Neural progenitor cell (in vitro differentiated cells): ENCODE measurements at regions not wholly inside any gene's neighbourhood (a gene's known extent, or its start where the extent isn't known, plus 50 kb on each side); places are given as distances from the start of the nearest gene placed in this dataset.

Experiments used
- DNase-seq: peaks from one replicate; pipeline ENCODE4 v3.0.0-alpha.2; 2016; ENCODE audit warnings: low spot score
- H2AFZ ChIP-seq: fragments of 200-600 bp; sonication (generic); replicated peaks from 2 replicates; pipeline ENCODE4 v1.6.1; 2016; ENCODE audit warnings: antibody characterized with exemption
- H3F3A ChIP-seq: fragments of 200-600 bp; sonication (generic); 2 replicates; pipeline ENCODE4 v1.6.1; 2016; ENCODE audit warnings: antibody characterized with exemption, low read depth
- H3K27ac ChIP-seq: fragments of 200-600 bp; sonication (generic); 2 replicates; pipeline ENCODE4 v1.5.1; 2016; ENCODE audit warnings: mild to moderate bottlenecking
- H3K27me3 ChIP-seq: fragments of 200-600 bp; sonication (generic); 2 replicates; pipeline ENCODE4 v1.6.1; 2016; ENCODE audit warnings: mild to moderate bottlenecking, moderate library complexity
- H3K36me3 ChIP-seq: fragments of 200-600 bp; sonication (generic); 2 replicates; pipeline ENCODE4 v1.5.1; 2016
- H3K4me1 ChIP-seq: fragments of 200-600 bp; sonication (generic); 2 replicates; pipeline ENCODE4 v1.6.1; 2016; ENCODE audit warnings: mixed run types
- H3K4me2 ChIP-seq: fragments of 200-600 bp; sonication (generic); 2 replicates; pipeline ENCODE4 v1.6.1; 2016
- H3K4me3 ChIP-seq: fragments of 200-600 bp; sonication (generic); 2 replicates; pipeline ENCODE4 v1.5.1; 2016
- H3K79me2 ChIP-seq: fragments of 200-600 bp; sonication (generic); 2 replicates; pipeline ENCODE4 v1.6.1; 2016; ENCODE audit warnings: low read depth
- H3K9ac ChIP-seq: fragments of 200-600 bp; sonication (generic); 2 replicates; pipeline ENCODE4 v1.6.1; 2016
- H3K9me3 ChIP-seq: fragments of 200-600 bp; sonication (generic); 2 replicates; pipeline ENCODE4 v1.5.1; 2016; ENCODE audit warnings: low read depth
- H4K20me1 ChIP-seq: fragments of 200-600 bp; sonication (generic); 2 replicates; pipeline ENCODE4 v1.6.1; 2016; ENCODE audit warnings: low read depth
- H3K27ac Mint-ChIP-seq: 3 replicates; pipeline ENCODE4 v1.8.0; 2021; ENCODE audit warnings: mixed read lengths
- H3K27me3 Mint-ChIP-seq: 2 replicates; pipeline ENCODE4 v1.8.0; 2022; ENCODE audit warnings: low read depth, mild to moderate bottlenecking, inconsistent platforms, moderate library complexity, mixed read lengths; ENCODE audit not compliant: insufficient read depth
- H3K36me3 Mint-ChIP-seq: 3 replicates; pipeline ENCODE4 v1.8.0; 2021; ENCODE audit warnings: mixed read lengths
- H3K4me1 Mint-ChIP-seq: 3 replicates; pipeline ENCODE4 v1.8.0; 2021; ENCODE audit warnings: mixed read lengths
- H3K4me3 Mint-ChIP-seq: 3 replicates; pipeline ENCODE4 v1.8.0; 2021; ENCODE audit warnings: mild to moderate bottlenecking, moderate library complexity, mixed read lengths
- H3K9me3 Mint-ChIP-seq: 3 replicates; pipeline ENCODE4 v1.8.0; 2020; ENCODE audit warnings: mixed read lengths
- EZH2 ChIP-seq: fragments of 200-600 bp; sonication (generic); IDR thresholded peaks from 2 replicates; pipeline ENCODE4 v1.6.1; 2017; ENCODE audit warnings: antibody characterized with exemption, mild to moderate bottlenecking, moderate library complexity
- EZH2phosphoT487 ChIP-seq: fragments of 200-600 bp; sonication (generic); IDR thresholded peaks from 2 replicates; pipeline ENCODE4 v1.6.1; 2017; ENCODE audit warnings: antibody characterized with exemption
- TF ChIP-seq, protein P1 (sequence below): fragments of 200-600 bp; sonication (generic); IDR thresholded peaks from 2 replicates; pipeline ENCODE4 v1.5.1; 2017; ENCODE audit warnings: antibody characterized with exemption, mild to moderate bottlenecking

DNA sequence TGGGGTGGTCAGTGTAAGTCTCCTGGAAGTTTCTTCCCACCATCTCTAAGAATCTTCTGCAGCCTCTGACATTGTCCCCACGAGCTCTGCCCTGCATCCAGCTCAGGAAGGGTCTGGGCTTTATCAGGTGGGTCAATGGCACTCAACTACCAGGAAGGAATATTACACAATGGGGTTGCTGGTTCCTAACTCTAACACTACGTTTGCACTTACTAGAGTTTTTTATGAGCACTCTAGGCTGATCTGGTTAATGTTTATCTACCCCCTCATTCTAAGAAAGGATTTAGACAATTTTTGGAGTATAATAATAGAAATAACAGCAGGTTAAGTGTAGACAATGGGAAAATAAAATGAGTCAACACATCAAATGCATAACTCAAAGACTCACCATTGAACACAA is 411.1 kb upstream of the RGMA start:
- H3K9me3 ChIP-seq = no peaks in the 10 kb centered on the region
- peaks cover 13% of the 10 kb centered on the region for H3K4me1 ChIP-seq
- H3K79me2 ChIP-seq = no peaks in the 10 kb centered on the region
- no peaks in the 10 kb centered on the region for H3K36me3 ChIP-seq
- no peaks in the 10 kb centered on the region for H3K27me3 ChIP-seq
- H3K4me3 Mint-ChIP-seq = no peak overlapping the region
- H3K27ac Mint-ChIP-seq = no peak overlapping the region
- H3K36me3 Mint-ChIP-seq = peaks cover 40% of the 10 kb centered on the region
- TF ChIP-seq, protein P1, sequence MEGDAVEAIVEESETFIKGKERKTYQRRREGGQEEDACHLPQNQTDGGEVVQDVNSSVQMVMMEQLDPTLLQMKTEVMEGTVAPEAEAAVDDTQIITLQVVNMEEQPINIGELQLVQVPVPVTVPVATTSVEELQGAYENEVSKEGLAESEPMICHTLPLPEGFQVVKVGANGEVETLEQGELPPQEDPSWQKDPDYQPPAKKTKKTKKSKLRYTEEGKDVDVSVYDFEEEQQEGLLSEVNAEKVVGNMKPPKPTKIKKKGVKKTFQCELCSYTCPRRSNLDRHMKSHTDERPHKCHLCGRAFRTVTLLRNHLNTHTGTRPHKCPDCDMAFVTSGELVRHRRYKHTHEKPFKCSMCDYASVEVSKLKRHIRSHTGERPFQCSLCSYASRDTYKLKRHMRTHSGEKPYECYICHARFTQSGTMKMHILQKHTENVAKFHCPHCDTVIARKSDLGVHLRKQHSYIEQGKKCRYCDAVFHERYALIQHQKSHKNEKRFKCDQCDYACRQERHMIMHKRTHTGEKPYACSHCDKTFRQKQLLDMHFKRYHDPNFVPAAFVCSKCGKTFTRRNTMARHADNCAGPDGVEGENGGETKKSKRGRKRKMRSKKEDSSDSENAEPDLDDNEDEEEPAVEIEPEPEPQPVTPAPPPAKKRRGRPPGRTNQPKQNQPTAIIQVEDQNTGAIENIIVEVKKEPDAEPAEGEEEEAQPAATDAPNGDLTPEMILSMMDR = no peak
- no peak for TF ChIP-seq EZH2phosphoT487
- no peak for TF ChIP-seq EZH2
- no peaks in the 10 kb centered on the region for H4K20me1 ChIP-seq
- no peak overlapping the region for H2AFZ ChIP-seq
- H3K27me3 Mint-ChIP-seq = no peaks in the 10 kb centered on the region
- no peaks in the 10 kb centered on the region for H3F3A ChIP-seq
- no peak for DNase-seq
- no peak overlapping the region for H3K4me2 ChIP-seq
- no peak overlapping the region for H3K4me3 ChIP-seq
- no peaks in the 10 kb centered on the region for H3K9me3 Mint-ChIP-seq
- no peak overlapping the region for H3K27ac ChIP-seq
- H3K9ac ChIP-seq = no peak overlapping the region
- peaks cover 19% of the 10 kb centered on the region for H3K4me1 Mint-ChIP-seq

DNA sequence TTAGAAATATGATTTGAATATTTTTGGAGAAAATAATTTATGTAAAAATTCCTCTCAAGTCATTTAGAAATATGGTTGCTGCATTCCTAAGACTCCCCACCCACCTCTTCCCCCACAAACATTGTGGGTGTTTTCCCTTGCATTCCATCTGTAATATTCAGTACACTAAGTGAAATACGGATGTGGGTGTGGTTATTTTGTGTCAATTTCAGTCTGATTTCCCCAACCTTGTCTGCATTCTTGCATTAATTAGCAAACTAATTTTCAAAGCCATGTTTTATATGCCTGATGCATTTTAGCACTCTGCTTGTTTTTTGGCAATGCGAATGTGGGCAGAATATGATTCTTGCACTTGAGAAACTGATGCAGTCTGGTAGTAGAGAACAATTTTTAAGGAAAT is 408.3 kb upstream of the RGMA start:
- Histone ChIP-seq H3K4me1 (peaks cover 13% of the 10 kb centered on the region), H2AFZ (no peak overlapping the region), H3K36me3 (no peaks in the 10 kb centered on the region), H3F3A (no peaks in the 10 kb centered on the region), H3K79me2 (no peaks in the 10 kb centered on the region), H3K9me3 (no peaks in the 10 kb centered on the region), H3K4me3 (no peak overlapping the region), H3K9ac (no peak overlapping the region), H3K27ac (no peak overlapping the region), H3K27me3 (no peaks in the 10 kb centered on the region), H3K4me2 (no peak overlapping the region), H4K20me1 (no peaks in the 10 kb centered on the region)
- DNase-seq = no peak
- peaks cover 36% of the 10 kb centered on the region for H3K36me3 Mint-ChIP-seq
- TF ChIP-seq, protein P1 = no peak
- no peak overlapping the region for H3K27ac Mint-ChIP-seq
- no peaks in the 10 kb centered on the region for H3K27me3 Mint-ChIP-seq
- H3K9me3 Mint-ChIP-seq = peaks cover 4% of the 10 kb centered on the region
- H3K4me1 Mint-ChIP-seq = peaks cover 23% of the 10 kb centered on the region
- no peak overlapping the region for H3K4me3 Mint-ChIP-seq

DNA sequence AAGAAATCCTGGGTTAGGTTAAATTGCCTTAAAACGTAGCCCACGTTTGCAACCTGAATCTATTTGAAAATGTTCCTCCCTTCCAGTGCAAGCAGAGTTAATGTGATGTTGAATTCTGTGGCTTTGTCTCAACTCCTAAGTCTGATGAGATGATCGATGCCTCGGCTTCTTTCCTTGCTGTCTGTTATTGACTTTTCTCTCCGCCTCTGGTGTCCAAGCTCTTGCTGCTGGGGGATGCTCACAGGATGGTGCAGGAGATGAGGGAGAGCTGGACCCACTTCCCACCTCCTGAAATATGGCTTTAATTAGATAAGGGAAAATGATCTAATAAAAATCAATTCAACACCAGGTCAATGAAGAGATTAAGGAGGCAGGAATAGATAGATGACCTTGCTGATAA is 407.9 kb upstream of the RGMA start:
- Histone ChIP-seq H3K9ac (no peak overlapping the region), H4K20me1 (no peaks in the 10 kb centered on the region), H3K27me3 (no peaks in the 10 kb centered on the region), H3K4me3 (no peak overlapping the region), H3K36me3 (no peaks in the 10 kb centered on the region), H3K4me2 (no peak overlapping the region), H3K4me1 (peaks cover 13% of the 10 kb centered on the region), H3F3A (no peaks in the 10 kb centered on the region), H2AFZ (peak overlapping the region; percentile 53), H3K79me2 (no peaks in the 10 kb centered on the region), H3K9me3 (no peaks in the 10 kb centered on the region), H3K27ac (no peak overlapping the region)
- DNase-seq = no peak
- H3K9me3 Mint-ChIP-seq = peaks cover 6% of the 10 kb centered on the region
- no peak overlapping the region for H3K4me3 Mint-ChIP-seq
- no peak for TF ChIP-seq EZH2phosphoT487
- no peak for TF ChIP-seq EZH2
- TF ChIP-seq, protein P1 = no peak
- H3K27me3 Mint-ChIP-seq = no peaks in the 10 kb centered on the region
- H3K4me1 Mint-ChIP-seq = peaks cover 26% of the 10 kb centered on the region
- no peak overlapping the region for H3K27ac Mint-ChIP-seq
- H3K36me3 Mint-ChIP-seq = peaks cover 36% of the 10 kb centered on the region
